Stomach (tissue), 8 donors: ENCODE measurements at regions not wholly inside any gene's neighbourhood (a gene's known extent, or its start where the extent isn't known, plus 50 kb on each side); places are given as distances from the start of the nearest gene placed in this dataset.

Experiments used
- DNase-seq, 2 donors: peaks; one replicate each; pipeline versions ENCODE4 v3.0.0 to v3.0.0-alpha.2; 2013 to 2019
- H3K27ac ChIP-seq, 5 donors: fragments of 200-600 bp in 4 of 5; sonication (generic) in 4 of 5; one replicate each; pipeline ENCODE4 v1.5.1; 2013 to 2019; ENCODE audit warnings: mild to moderate bottlenecking in 1 of 5, moderate library complexity in 1 of 5
- H3K27me3 ChIP-seq, 3 donors: fragments of 200-600 bp; sonication (generic); one replicate each; pipeline ENCODE4 v1.5.1; 2017 to 2019; ENCODE audit warnings: mixed run types in 1 of 3
- H3K36me3 ChIP-seq, 4 donors: fragments of 200-600 bp; sonication (generic); 1 replicate in 3 of 4; 2 replicates in 1 of 4; pipeline ENCODE4 v1.5.1; 2016 to 2019
- H3K4me1 ChIP-seq, 4 donors: fragments of 200-600 bp; sonication (generic); one replicate each; pipeline ENCODE4 v1.5.1; 2016 to 2019
- H3K4me3 ChIP-seq, 4 donors: fragments of 200-600 bp; sonication (generic) in 3 of 4; one replicate each; pipeline ENCODE4 v1.5.1; 2016 to 2019; ENCODE audit warnings: mild to moderate bottlenecking in 1 of 4
- H3K9me3 ChIP-seq, 4 donors: fragments of 200-600 bp; sonication (generic); one replicate each; pipeline ENCODE4 v1.5.1; 2016 to 2019
- EP300 ChIP-seq: sonication (generic); formaldehyde crosslinking; IDR thresholded peaks from one replicate; pipeline ENCODE4 v1.6.1; 2017; ENCODE audit warnings: antibody characterized with exemption
- POLR2A ChIP-seq, 4 donors: fragments of 450-650 bp; IDR thresholded peaks; one replicate each; pipeline ENCODE4 v1.6.1; 2016; ENCODE audit warnings: antibody characterized with exemption in 4 of 4, control low read depth in 2 of 4, mild to moderate bottlenecking in 1 of 4, moderate library complexity in 1 of 4
- POLR2AphosphoS5 ChIP-seq, 3 donors: sonication (generic); formaldehyde crosslinking; IDR thresholded peaks; one replicate each; pipeline ENCODE4 v1.6.1; 2016; ENCODE audit warnings: antibody characterized with exemption in 3 of 3
- WGBS, 5 donors: extraction: QIAGEN DNeasy Blood & Tissue Kit in 3 of 5; methylation state at CpG; one replicate each; pipeline versions ENCODE4 v1.1.5 to v1.1.7; 2013 to 2018; 5-methylcytosine and 5-hydroxymethylcytosine counted together
- intact Hi-C: fragments of 100-400 bp; cut with DNase I; formaldehyde crosslinking; loops from one replicate; pipeline ENCODE4 v1.15.1; 2023; ENCODE audit warnings: low total_unique reads
- TF ChIP-seq, protein P1 (sequence below), 7 experiments: fragments of 450-650 bp in 4 of 7; fragments of 200-600 bp in 3 of 7; sonication (generic) in 3 of 7; IDR thresholded peaks; one replicate each; pipeline ENCODE4 v1.5.1; 2016 to 2019; ENCODE audit warnings: antibody characterized with exemption in 7 of 7, control low read depth in 2 of 7, mild to moderate bottlenecking in 1 of 7
- donor health status: healthy with polysubstance abuse.
- donor health status: Bipolar disorder and iron deficiency.
- donor health status: healthy.

DNA sequence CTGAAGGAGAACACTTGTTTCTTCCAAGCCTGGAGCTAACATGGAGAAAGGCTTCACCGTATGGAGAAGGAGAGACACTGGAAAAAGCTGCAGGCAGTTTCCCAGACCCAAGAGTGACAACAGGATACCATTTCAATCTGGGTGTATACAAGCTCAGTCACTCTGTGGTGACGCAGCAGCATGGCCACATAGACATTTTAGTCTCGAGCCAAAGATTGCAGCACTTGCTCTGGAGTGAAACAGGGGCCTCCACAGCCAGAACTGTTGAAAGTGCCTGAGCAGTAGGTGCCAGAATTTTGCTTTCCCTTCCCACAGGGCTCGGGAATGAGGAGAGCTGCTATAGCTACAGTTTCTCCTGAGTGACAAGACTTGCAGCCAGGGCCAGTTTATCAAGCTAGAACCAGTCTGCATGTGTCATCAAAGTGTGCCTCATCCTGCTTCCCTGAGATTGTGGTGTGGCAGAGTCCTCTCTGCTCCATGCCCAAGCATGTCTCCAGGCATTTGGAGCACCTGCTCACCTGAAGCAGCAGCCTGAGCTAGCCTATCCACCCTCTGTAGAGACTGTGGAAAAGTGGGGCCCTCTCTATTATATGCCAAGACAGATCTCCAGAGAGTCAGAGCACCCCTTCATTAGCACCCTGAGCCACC is 234.6 kb upstream of the CDH19 start:
- intact Hi-C loops, result no loop called here
- Histone ChIP-seq H3K4me1 (no peaks in the 10 kb centered on the region), H3K27ac (no peak overlapping the region), H3K27me3 (no peaks in the 10 kb centered on the region), H3K9me3 (no peaks in the 10 kb centered on the region), H3K4me3 (no peak overlapping the region), H3K36me3 (no peaks in the 10 kb centered on the region)
- WGBS, 5 donors, result 72 to 84% (median 79%) methylated on average over 4 of the region's 4 CpGs
- TF ChIP-seq, protein P1, sequence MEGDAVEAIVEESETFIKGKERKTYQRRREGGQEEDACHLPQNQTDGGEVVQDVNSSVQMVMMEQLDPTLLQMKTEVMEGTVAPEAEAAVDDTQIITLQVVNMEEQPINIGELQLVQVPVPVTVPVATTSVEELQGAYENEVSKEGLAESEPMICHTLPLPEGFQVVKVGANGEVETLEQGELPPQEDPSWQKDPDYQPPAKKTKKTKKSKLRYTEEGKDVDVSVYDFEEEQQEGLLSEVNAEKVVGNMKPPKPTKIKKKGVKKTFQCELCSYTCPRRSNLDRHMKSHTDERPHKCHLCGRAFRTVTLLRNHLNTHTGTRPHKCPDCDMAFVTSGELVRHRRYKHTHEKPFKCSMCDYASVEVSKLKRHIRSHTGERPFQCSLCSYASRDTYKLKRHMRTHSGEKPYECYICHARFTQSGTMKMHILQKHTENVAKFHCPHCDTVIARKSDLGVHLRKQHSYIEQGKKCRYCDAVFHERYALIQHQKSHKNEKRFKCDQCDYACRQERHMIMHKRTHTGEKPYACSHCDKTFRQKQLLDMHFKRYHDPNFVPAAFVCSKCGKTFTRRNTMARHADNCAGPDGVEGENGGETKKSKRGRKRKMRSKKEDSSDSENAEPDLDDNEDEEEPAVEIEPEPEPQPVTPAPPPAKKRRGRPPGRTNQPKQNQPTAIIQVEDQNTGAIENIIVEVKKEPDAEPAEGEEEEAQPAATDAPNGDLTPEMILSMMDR (IDR thresholded peaks at IDR 0.05), result no peak
- TF ChIP-seq POLR2AphosphoS5 (IDR thresholded peaks at IDR 0.05) (no peak), EP300 (no peak), POLR2A (IDR thresholded peaks at IDR 0.05) (no peak)
- no peak for DNase-seq

DNA sequence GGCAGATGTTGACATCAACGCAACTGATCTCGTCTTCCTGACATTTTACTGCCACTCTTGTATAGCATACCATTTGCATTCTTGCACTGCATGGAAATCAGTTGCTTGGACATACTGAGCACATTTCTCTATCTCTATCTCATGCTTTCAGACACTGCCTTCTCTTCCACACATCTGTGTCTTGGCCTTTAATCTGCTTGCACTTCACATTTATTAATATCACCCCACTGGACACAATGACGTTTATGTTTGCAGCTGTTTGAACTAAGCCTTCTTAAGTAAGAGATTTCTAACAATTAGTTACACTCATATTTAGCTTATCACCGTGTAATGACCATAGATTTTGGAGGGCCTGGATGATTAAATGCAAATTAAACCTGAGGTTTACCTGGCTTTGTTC is 229.8 kb upstream of the CDH19 start:
- no peaks in the 10 kb centered on the region for H3K4me1 ChIP-seq
- DNase-seq, result no peak
- no peak for TF ChIP-seq POLR2AphosphoS5 (IDR thresholded peaks at IDR 0.05)
- no peak for TF ChIP-seq POLR2A (IDR thresholded peaks at IDR 0.05)
- no peak for TF ChIP-seq EP300
- TF ChIP-seq, protein P1 (IDR thresholded peaks at IDR 0.05), result no peak
- 45 to 58% (median 55%) methylated on average over 4 of the region's 4 CpGs for WGBS, 5 donors
- H3K36me3 ChIP-seq, result no peaks in the 10 kb centered on the region
- H3K4me3 ChIP-seq, result no peak overlapping the region
- intact Hi-C loops, result no loop called here
- H3K27ac ChIP-seq, result no peak overlapping the region
- H3K27me3 ChIP-seq, result no peaks in the 10 kb centered on the region
- no peaks in the 10 kb centered on the region for H3K9me3 ChIP-seq

DNA sequence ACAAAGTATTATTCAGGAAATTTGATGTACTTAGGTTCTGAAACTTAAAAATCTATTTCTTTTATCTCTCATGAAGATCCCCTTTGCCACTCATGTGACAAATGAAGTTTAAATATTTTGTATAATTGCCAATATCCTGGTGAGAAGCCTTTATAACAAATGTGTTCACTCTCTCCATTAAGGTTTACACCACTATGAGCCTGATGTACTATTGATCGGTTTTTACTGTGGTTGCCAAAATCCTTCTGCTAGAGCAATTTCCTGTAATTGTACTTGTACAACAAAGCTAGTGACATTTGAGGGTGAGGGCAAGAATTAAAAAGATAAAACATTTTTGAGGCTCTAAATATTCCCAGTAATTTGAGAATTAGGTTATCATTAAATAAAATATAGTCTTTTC is 222.3 kb upstream of the CDH19 start:
- no peak overlapping the region for H3K4me3 ChIP-seq
- 65 to 88% (median 76%) methylated on average over 1 of the region's 1 CpG for WGBS, 5 donors
- H3K27me3 ChIP-seq, result no peaks in the 10 kb centered on the region
- no peaks in the 10 kb centered on the region for H3K4me1 ChIP-seq
- H3K9me3 ChIP-seq, result no peaks in the 10 kb centered on the region
- no peak overlapping the region for H3K27ac ChIP-seq
- no peaks in the 10 kb centered on the region for H3K36me3 ChIP-seq
- intact Hi-C loops, result no loop called here
- TF ChIP-seq POLR2AphosphoS5 (IDR thresholded peaks at IDR 0.05) (no peak), EP300 (no peak), POLR2A (IDR thresholded peaks at IDR 0.05) (no peak)
- TF ChIP-seq, protein P1 (IDR thresholded peaks at IDR 0.05), result no peak
- DNase-seq, result no peak

DNA sequence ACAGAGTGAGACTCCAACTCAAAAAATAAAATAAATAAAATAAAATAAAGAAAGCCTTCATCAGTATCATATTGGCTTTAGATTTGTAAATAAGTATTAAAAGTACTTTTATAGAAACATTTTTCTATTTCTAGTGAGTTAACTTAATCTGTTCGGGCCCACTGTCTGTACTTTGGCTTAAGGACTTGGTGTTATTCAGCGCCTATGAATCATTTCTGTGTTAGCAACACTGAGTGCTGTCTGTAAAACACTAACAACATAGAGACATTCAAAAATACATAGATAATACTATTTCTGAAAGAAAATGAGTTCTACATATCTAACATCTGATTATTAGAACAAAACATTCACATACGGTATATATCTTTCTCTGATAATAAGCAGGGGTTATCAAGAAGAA is 221.5 kb upstream of the CDH19 start:
- TF ChIP-seq EP300 (no peak), POLR2AphosphoS5 (IDR thresholded peaks at IDR 0.05) (no peak), POLR2A (IDR thresholded peaks at IDR 0.05) (no peak)
- TF ChIP-seq, protein P1 (IDR thresholded peaks at IDR 0.05), result no peak
- H3K4me1 ChIP-seq, result no peaks in the 10 kb centered on the region
- H3K4me3 ChIP-seq, result no peak overlapping the region
- H3K9me3 ChIP-seq, result no peaks in the 10 kb centered on the region
- no peaks in the 10 kb centered on the region for H3K36me3 ChIP-seq
- intact Hi-C loops, result no loop called here
- WGBS, 5 donors, result 68 to 82% (median 73%) methylated on average over 3 of the region's 3 CpGs
- no peaks in the 10 kb centered on the region for H3K27me3 ChIP-seq
- H3K27ac ChIP-seq, result no peak overlapping the region
- DNase-seq, result no peak
